NOMO-1 treated with dmso at 0.1 percent for 144 hours (cell line): ENCODE measurements at regions not wholly inside any gene's neighbourhood (a gene's known extent, or its start where the extent isn't known, plus 50 kb on each side); places are given as distances from the start of the nearest gene placed in this dataset.

ENCODE experiments used
- DNase-seq: peaks from one replicate; lab custom pipeline; 2025; ENCODE audit not compliant: unreplicated experiment; lab: John Stamatoyannopoulos, UW

GRCh38 chrX:110863883-110864282 is 68.3 kb upstream of the CHRDL1 start:
- no peak for DNase-seq

- no peak for DNase-seq
Observed at GRCh38 chrX:110858565-110858964, 62.9 kb upstream of the CHRDL1 start.

DNA sequence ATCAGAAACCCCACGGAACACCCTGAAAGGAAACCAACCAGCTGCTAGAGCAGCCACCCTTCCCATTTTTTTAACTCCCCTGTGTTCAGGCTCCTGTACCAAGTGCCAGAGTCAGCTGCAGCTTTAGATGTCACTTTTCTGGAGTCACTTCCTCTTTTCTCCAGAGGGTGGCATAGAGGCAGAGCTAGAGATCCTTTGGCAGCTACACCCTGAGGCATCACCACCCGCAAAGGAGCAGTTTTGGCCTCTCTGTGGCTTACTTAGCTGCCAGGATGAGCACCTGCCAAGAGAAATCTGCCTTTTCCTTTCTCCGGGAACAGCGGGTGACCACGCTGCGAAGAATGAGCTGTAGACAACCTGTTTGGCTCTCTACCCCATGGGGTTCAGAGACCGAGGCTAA is 58.0 kb upstream of the CHRDL1 start:
- no peak for DNase-seq

GRCh38 chrX:110852180-110852579 is 56.6 kb upstream of the CHRDL1 start:
- no peak for DNase-seq

GRCh38 chrX:110851780-110852179 is 56.2 kb upstream of the CHRDL1 start:
- DNase-seq: no peak

GRCh38 chrX:110847334-110847733 is 51.7 kb upstream of the CHRDL1 start:
- DNase-seq: peak; percentile 36

DNA sequence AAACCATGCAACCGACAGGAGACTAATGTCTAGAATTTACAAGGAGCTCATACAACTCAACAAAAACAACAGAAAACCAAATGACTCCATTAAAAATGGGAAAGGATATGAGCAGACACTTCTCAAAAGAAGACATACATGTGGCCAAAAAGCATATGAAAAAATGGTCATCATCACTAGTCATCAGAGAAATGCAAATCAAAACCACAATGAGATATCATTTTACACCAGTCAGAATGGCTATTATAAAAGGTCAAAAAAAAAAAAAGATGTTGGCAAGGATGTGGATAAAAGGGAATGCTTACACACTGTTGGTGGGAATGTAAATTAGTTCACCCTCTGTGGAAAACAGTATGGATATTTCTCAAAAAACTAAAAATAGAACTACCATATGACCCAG is 50.5 kb upstream of the CHRDL1 start:
- DNase-seq: no peak
